ENCODE measurements at regions not wholly inside any gene's neighbourhood (a gene's known extent, or its start where the extent isn't known, plus 50 kb on each side); places are given as distances from the start of the nearest gene placed in this dataset.
"Not testable (repeated sequence)": the region's sequence is repeated elsewhere in the genome, so short reads cannot be mapped to it uniquely, and the experiment has no call there.

DNA sequence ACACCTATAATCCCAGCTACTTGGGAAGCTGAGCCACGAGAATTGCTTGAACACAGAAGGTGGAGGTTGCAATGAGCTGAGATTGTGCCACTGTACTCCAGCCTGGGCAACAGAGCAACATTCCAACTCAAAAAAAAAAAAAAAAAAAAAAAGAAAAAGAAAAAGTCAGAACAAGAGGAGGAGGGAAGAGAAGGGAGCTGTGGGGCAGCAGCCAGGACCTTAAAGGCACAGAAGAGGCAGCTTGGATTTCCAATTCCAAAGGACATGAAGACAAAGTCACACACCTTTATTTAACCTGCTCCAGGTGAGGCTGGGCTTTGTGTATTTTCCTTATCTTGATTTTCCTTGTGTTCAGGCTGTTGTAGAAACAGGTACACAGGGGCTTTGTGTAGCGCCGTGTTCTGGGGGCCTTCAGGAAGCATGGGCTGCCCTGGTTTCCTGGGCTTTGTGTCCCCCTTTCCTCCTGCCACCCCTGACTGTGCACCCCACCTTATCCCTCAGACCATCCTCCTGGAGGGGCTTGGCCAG is 97.2 kb downstream of the DEFB131A start:
- WGBS, 2 donors, result 40 to 70% methylated on average over 3 of the region's 3 CpGs
- H3K27ac ChIP-seq (ENCODE audit: low read depth in 2 of 2, low read length in 1 of 2), result not testable (repeated sequence)

DNA sequence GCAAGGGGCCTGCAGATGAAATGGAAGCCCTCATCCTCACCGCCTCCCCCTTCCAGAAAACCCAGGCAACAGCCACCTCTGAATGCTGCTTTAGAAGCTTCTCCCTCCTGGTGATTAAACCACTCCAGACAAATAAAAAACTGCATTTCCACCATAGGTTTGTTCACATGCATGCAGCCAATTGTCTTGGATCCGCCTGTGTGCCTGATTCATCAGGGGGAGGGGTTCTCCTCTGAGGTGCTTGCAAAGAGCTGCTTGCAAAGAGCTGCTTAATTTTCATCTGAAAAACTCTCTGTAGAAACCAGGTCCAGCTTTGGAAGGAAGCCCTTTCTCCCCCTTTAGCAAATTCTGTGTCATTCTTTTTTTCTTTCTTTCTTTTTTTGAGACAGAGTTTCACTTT is 100.6 kb downstream of the DEFB131A start:
- 56 to 65% methylated on average over 2 of the region's 2 CpGs for WGBS, 2 donors
- not testable (repeated sequence) for H3K9me3 ChIP-seq (ENCODE audit: control insufficient read depth in 2 of 2, insufficient read depth in 1 of 2, low read depth in 1 of 2, low read length in 1 of 2); H3K4me1 ChIP-seq (ENCODE audit: control insufficient read depth in 2 of 2, insufficient read depth in 2 of 2, low read length in 1 of 2); H3K27ac ChIP-seq (ENCODE audit: low read depth in 2 of 2, low read length in 1 of 2); H3K36me3 ChIP-seq (ENCODE audit: control insufficient read depth in 2 of 2, insufficient read depth in 2 of 2, low read length in 1 of 2); H3K27me3 ChIP-seq (ENCODE audit: control insufficient read depth in 1 of 2, insufficient read depth in 2 of 2, low read length in 2 of 2); H3K4me3 ChIP-seq (ENCODE audit: low read depth in 1 of 2, low read length in 2 of 2)

More for the DNA sequence above, 97.2 kb downstream of the DEFB131A start:
- H3K36me3 ChIP-seq (ENCODE audit: control insufficient read depth in 2 of 2, insufficient read depth in 2 of 2, low read length in 1 of 2); H3K9me3 ChIP-seq (ENCODE audit: control insufficient read depth in 2 of 2, insufficient read depth in 1 of 2, low read depth in 1 of 2, low read length in 1 of 2); H3K4me1 ChIP-seq (ENCODE audit: control insufficient read depth in 2 of 2, insufficient read depth in 2 of 2, low read length in 1 of 2); H3K27me3 ChIP-seq (ENCODE audit: control insufficient read depth in 1 of 2, insufficient read depth in 2 of 2, low read length in 2 of 2); H3K4me3 ChIP-seq (ENCODE audit: low read depth in 1 of 2, low read length in 2 of 2): not testable (repeated sequence)

GRCh38 chr4:9547470-9547869 is 103.3 kb downstream of the DEFB131A start:
- not testable (repeated sequence) for H3K27ac ChIP-seq (ENCODE audit: low read depth in 2 of 2, low read length in 1 of 2); H3K9me3 ChIP-seq (ENCODE audit: control insufficient read depth in 2 of 2, insufficient read depth in 1 of 2, low read depth in 1 of 2, low read length in 1 of 2); H3K4me1 ChIP-seq (ENCODE audit: control insufficient read depth in 2 of 2, insufficient read depth in 2 of 2, low read length in 1 of 2); H3K27me3 ChIP-seq (ENCODE audit: control insufficient read depth in 1 of 2, insufficient read depth in 2 of 2, low read length in 2 of 2); H3K36me3 ChIP-seq (ENCODE audit: control insufficient read depth in 2 of 2, insufficient read depth in 2 of 2, low read length in 1 of 2); H3K4me3 ChIP-seq (ENCODE audit: low read depth in 1 of 2, low read length in 2 of 2)
- WGBS, 2 donors, result 82 to 86% methylated on average over 6 of the region's 6 CpGs

DNA sequence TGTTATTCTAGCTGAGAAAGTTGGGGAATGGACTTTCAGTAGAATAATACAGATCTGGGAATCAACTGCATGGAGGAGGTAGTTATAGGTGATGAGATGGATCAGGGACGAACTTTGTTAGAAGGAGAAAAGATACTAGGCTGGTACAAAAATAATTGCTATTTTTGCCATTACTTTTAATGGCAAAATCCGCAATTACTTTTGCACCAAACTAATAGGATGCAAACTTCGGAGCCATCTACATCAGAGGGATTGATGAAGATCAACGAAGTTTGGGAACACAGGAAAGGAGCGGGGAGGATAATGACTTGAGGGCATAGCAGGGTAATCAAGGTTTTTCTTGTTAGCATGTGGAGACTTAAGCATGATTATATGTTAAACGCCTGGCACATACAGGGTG is 111.9 kb downstream of the DEFB131A start:
- H3K36me3 ChIP-seq (ENCODE audit: control insufficient read depth in 2 of 2, insufficient read depth in 2 of 2, low read length in 1 of 2); H3K4me1 ChIP-seq (ENCODE audit: control insufficient read depth in 2 of 2, insufficient read depth in 2 of 2, low read length in 1 of 2); H3K4me3 ChIP-seq (ENCODE audit: low read depth in 1 of 2, low read length in 2 of 2); H3K27ac ChIP-seq (ENCODE audit: low read depth in 2 of 2, low read length in 1 of 2); H3K9me3 ChIP-seq (ENCODE audit: control insufficient read depth in 2 of 2, insufficient read depth in 1 of 2, low read depth in 1 of 2, low read length in 1 of 2); H3K27me3 ChIP-seq (ENCODE audit: control insufficient read depth in 1 of 2, insufficient read depth in 2 of 2, low read length in 2 of 2): not testable (repeated sequence)
- 86 to 89% methylated on average over 6 of the region's 6 CpGs for WGBS, 2 donors

DNA sequence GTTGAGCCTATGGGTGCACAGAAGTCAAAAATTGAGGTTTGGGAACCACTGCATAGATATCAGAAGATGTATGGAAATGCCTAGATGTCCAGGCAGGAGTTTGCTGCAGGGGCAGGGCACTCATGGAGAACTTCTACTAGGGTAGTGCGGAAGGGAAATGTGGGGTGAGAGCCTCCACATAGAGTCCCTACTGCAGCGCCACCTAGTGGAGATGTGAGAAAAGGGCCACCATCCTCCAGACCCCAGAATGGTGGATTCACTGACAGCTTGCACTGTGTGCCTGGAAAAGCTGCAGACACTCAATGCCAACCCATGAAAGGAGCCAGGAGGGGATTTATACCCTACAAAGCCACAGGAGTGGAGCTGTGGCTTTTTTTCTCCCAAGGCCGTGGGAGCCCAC is 133.7 kb downstream of the DEFB131A start:
- not testable (repeated sequence) for H3K4me1 ChIP-seq (ENCODE audit: control insufficient read depth in 2 of 2, insufficient read depth in 2 of 2, low read length in 1 of 2); H3K9me3 ChIP-seq (ENCODE audit: control insufficient read depth in 2 of 2, insufficient read depth in 1 of 2, low read depth in 1 of 2, low read length in 1 of 2)
- 59% methylated on average over 3 of the region's 3 CpGs for WGBS, 2 donors

DNA sequence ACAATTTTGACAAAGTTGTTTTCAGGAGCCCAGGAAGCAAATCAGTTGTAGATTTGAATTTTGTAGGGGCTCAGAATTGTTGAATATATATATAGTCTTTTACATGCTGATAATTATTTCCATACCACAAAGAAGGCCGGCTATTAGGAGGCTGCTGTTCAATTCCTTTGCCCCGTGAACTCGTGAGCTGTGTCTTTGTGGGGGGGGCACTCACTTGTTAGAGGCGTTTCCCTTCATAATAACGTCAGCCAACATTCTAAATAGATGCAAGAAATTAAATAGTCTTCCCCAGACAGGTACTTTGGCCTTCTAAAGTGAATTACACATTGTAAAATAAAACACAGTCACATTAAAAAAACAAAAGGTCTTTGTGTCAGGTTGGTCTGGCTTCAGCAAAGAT is 138.7 kb downstream of the DEFB131A start:
- H3K9me3 ChIP-seq (ENCODE audit: control insufficient read depth in 2 of 2, insufficient read depth in 1 of 2, low read depth in 1 of 2, low read length in 1 of 2); H3K27me3 ChIP-seq (ENCODE audit: control insufficient read depth in 1 of 2, insufficient read depth in 2 of 2, low read length in 2 of 2); H3K36me3 ChIP-seq (ENCODE audit: control insufficient read depth in 2 of 2, insufficient read depth in 2 of 2, low read length in 1 of 2); H3K27ac ChIP-seq (ENCODE audit: low read depth in 2 of 2, low read length in 1 of 2); H3K4me3 ChIP-seq (ENCODE audit: low read depth in 1 of 2, low read length in 2 of 2); H3K4me1 ChIP-seq (ENCODE audit: control insufficient read depth in 2 of 2, insufficient read depth in 2 of 2, low read length in 1 of 2): not testable (repeated sequence)
- 48 to 55% methylated on average over 5 of the region's 5 CpGs for WGBS, 2 donors

More for the DNA sequence above, 133.7 kb downstream of the DEFB131A start:
- not testable (repeated sequence) for H3K4me3 ChIP-seq (ENCODE audit: low read depth in 1 of 2, low read length in 2 of 2); H3K36me3 ChIP-seq (ENCODE audit: control insufficient read depth in 2 of 2, insufficient read depth in 2 of 2, low read length in 1 of 2); H3K27me3 ChIP-seq (ENCODE audit: control insufficient read depth in 1 of 2, insufficient read depth in 2 of 2, low read length in 2 of 2); H3K27ac ChIP-seq (ENCODE audit: low read depth in 2 of 2, low read length in 1 of 2)

DNA sequence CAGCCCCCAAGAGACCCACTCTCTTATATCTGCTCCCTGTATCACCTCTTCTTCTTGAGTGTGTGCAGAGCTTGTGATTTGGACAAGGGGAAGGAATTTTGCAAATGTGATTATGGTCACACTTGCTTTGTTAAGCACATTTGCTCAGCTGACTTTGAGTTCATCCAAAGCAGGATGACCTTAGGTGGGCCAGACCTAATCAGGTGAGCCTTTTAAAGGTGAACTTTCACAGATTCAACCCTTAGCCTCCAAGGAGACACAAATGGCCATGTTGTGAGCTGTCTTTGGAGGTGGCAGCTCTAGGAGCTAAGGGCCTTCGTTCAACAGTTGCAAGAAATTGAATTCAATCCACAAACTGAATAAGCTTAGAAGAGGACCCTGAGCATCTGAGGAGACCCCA is 147.8 kb downstream of the DEFB131A start:
- Histone ChIP-seq H3K9me3 (ENCODE audit: control insufficient read depth in 2 of 2, insufficient read depth in 1 of 2, low read depth in 1 of 2, low read length in 1 of 2) (peaks cover 0 to 3% of the 10 kb centered on the region in 2 donors), H3K27ac (ENCODE audit: low read depth in 2 of 2, low read length in 1 of 2) (no peak overlapping the region), H3K4me3 (ENCODE audit: low read depth in 1 of 2, low read length in 2 of 2) (no peak overlapping the region), H3K27me3 (ENCODE audit: control insufficient read depth in 1 of 2, insufficient read depth in 2 of 2, low read length in 2 of 2) (no peaks in the 10 kb centered on the region), H3K36me3 (ENCODE audit: control insufficient read depth in 2 of 2, insufficient read depth in 2 of 2, low read length in 1 of 2) (no peaks in the 10 kb centered on the region), H3K4me1 (ENCODE audit: control insufficient read depth in 2 of 2, insufficient read depth in 2 of 2, low read length in 1 of 2) (no peaks in the 10 kb centered on the region)
- 86 to 95% methylated on average over 1 of the region's 1 CpG for WGBS, 2 donors

DNA sequence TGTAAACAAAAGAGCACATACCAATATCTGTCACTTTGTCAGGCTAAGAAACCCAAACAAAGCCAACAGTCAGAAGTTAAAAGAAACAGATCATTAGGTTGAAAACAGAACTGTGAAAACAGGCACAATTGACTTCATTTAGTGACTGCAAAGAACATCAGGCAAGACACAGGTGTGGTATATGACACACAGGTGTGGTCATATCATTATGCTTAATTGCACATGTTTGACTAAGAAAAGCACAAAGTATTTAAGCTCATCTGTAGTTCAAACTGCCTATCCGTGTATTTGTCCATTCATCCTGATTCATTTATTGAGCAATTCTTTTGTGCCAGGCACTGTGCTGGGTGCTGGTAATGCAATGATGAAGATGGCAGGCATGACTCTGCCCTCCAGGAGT is 150.7 kb downstream of the DEFB131A start:
- no peak overlapping the region for H3K4me3 ChIP-seq (ENCODE audit: low read depth in 1 of 2, low read length in 2 of 2)
- 66 to 74% methylated on average over 1 of the region's 1 CpG for WGBS, 2 donors
- H3K27ac ChIP-seq (ENCODE audit: low read depth in 2 of 2, low read length in 1 of 2), result no peak overlapping the region
- no peaks in the 10 kb centered on the region for H3K36me3 ChIP-seq (ENCODE audit: control insufficient read depth in 2 of 2, insufficient read depth in 2 of 2, low read length in 1 of 2)
- no peaks in the 10 kb centered on the region for H3K4me1 ChIP-seq (ENCODE audit: control insufficient read depth in 2 of 2, insufficient read depth in 2 of 2, low read length in 1 of 2)
- peaks cover 0 to 3% of the 10 kb centered on the region in 2 donors for H3K9me3 ChIP-seq (ENCODE audit: control insufficient read depth in 2 of 2, insufficient read depth in 1 of 2, low read depth in 1 of 2, low read length in 1 of 2)
- H3K27me3 ChIP-seq (ENCODE audit: control insufficient read depth in 1 of 2, insufficient read depth in 2 of 2, low read length in 2 of 2), result no peaks in the 10 kb centered on the region

DNA sequence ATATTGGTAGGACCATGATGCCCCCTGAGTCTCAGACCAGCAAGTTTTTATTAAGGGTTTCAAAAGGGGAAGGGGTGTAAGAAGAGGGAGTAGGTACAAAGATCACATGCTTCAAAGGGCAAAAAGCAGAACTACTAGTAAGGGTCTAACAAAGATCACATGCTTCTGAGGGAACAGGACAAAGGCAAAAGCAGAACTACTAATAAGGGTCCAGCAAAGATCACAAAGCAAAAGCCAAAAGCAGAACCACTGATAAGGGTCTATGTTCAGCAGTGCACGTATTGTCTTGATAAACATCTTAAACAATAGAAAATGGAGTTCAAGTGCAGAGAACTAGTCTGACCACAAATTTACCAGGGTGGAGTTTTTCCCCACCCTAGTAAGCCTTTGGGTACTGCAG is 151.3 kb downstream of the DEFB131A start:
- not testable (repeated sequence) for H3K36me3 ChIP-seq (ENCODE audit: control insufficient read depth in 2 of 2, insufficient read depth in 2 of 2, low read length in 1 of 2); H3K27me3 ChIP-seq (ENCODE audit: control insufficient read depth in 1 of 2, insufficient read depth in 2 of 2, low read length in 2 of 2); H3K9me3 ChIP-seq (ENCODE audit: control insufficient read depth in 2 of 2, insufficient read depth in 1 of 2, low read depth in 1 of 2, low read length in 1 of 2); H3K27ac ChIP-seq (ENCODE audit: low read depth in 2 of 2, low read length in 1 of 2); H3K4me1 ChIP-seq (ENCODE audit: control insufficient read depth in 2 of 2, insufficient read depth in 2 of 2, low read length in 1 of 2); H3K4me3 ChIP-seq (ENCODE audit: low read depth in 1 of 2, low read length in 2 of 2)
- WGBS, 2 donors, result 42 to 80% methylated on average over 1 of the region's 1 CpG

GRCh38 chr4:9599266-9599665 is 155.1 kb downstream of the DEFB131A start:
- Histone ChIP-seq H3K27me3 (ENCODE audit: control insufficient read depth in 1 of 2, insufficient read depth in 2 of 2, low read length in 2 of 2) (no peaks in the 10 kb centered on the region), H3K9me3 (ENCODE audit: control insufficient read depth in 2 of 2, insufficient read depth in 1 of 2, low read depth in 1 of 2, low read length in 1 of 2) (no peaks in the 10 kb centered on the region), H3K27ac (ENCODE audit: low read depth in 2 of 2, low read length in 1 of 2) (no peak overlapping the region), H3K4me3 (ENCODE audit: low read depth in 1 of 2, low read length in 2 of 2) (no peak overlapping the region), H3K36me3 (ENCODE audit: control insufficient read depth in 2 of 2, insufficient read depth in 2 of 2, low read length in 1 of 2) (no peaks in the 10 kb centered on the region), H3K4me1 (ENCODE audit: control insufficient read depth in 2 of 2, insufficient read depth in 2 of 2, low read length in 1 of 2) (no peaks in the 10 kb centered on the region)
- WGBS, 2 donors, result 85 to 96% methylated on average over 1 of the region's 1 CpG

All from esophagus (tissue), 2 donors.